D721Med (cell line): ENCODE measurements at regions not wholly inside any gene's neighbourhood (a gene's known extent, or its start where the extent isn't known, plus 50 kb on each side); places are given as distances from the start of the nearest gene placed in this dataset.

Experiments
- DNase-seq: peaks from one replicate; pipeline ENCODE4 v3.0.0; 2011; ENCODE audit warnings: low spot score; ENCODE audit not compliant: insufficient read length
- FAIRE-seq: peaks from 2 replicates; lab custom pipeline; 2011; peaks lifted over from hg19 to GRCh38; lab: Jason Lieb, UNC
- TF ChIP-seq, protein P1 (sequence below): IDR thresholded peaks from 2 replicates; pipeline ENCODE4 v1.5.1; 2012; ENCODE audit warnings: mild to moderate bottlenecking, control low read depth; ENCODE audit not compliant: insufficient read depth; ENCODE audit errors: missing control alignments

DNA sequence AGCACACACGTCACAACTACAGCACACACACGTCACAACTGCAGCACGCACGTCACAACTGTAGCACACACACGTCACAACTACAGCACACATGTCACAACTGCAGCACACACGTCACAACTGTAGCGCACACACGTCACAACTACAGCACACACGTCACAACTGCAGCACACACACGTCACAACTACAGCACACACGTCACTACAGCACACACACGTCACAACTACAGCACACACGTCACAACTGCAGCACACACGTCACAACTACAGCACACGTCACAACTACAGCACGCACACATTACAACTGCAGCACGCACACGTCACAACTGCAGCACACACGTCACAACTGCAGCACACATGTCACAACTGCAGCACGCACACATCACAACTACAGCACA lies 322.6 kb upstream of the AJAP1 start:
- FAIRE-seq = no peak
- TF ChIP-seq, protein P1, sequence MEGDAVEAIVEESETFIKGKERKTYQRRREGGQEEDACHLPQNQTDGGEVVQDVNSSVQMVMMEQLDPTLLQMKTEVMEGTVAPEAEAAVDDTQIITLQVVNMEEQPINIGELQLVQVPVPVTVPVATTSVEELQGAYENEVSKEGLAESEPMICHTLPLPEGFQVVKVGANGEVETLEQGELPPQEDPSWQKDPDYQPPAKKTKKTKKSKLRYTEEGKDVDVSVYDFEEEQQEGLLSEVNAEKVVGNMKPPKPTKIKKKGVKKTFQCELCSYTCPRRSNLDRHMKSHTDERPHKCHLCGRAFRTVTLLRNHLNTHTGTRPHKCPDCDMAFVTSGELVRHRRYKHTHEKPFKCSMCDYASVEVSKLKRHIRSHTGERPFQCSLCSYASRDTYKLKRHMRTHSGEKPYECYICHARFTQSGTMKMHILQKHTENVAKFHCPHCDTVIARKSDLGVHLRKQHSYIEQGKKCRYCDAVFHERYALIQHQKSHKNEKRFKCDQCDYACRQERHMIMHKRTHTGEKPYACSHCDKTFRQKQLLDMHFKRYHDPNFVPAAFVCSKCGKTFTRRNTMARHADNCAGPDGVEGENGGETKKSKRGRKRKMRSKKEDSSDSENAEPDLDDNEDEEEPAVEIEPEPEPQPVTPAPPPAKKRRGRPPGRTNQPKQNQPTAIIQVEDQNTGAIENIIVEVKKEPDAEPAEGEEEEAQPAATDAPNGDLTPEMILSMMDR = no peak
- DNase-seq = no peak

DNA sequence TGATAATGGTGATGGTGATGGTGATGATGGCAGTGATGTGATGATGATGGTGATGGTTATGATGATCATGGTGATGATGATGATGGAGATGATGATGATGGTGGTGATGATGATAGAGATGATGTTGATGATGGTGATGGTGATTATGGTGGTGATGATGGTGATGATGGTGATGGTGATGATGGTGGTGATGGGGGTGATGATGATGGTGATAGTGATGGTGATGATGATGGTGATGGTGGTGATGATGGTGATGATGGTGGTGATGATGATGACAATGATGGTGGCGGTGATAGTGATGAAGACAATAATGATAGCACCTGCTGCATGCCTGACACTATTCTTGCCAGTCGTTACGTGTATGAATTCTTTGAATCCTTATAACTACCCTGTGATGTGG lies 317.9 kb upstream of the AJAP1 start:
- TF ChIP-seq, protein P1 = no peak
- FAIRE-seq = no peak
- no peak for DNase-seq

DNA sequence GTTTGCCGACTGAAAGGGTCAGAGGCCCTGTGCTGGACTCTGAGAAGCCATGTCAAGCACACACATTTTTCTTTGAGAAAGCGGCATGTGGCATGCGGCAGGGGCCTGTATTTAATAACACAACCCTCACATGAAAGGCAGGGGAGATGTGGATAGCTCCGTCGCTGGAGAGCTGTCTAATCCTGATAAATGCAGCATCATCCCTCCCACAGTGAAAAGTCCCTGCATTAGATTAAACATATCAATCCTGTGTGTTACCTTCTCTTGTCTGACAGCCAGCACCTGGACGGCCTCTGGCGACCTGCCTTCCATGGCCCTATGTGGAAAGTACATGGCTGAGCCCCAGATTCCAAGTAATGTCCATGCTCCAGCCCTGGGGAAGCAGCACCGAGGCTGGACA lies 313.0 kb upstream of the AJAP1 start:
- DNase-seq = no peak
- no peak for FAIRE-seq
- TF ChIP-seq, protein P1 = no peak

DNA sequence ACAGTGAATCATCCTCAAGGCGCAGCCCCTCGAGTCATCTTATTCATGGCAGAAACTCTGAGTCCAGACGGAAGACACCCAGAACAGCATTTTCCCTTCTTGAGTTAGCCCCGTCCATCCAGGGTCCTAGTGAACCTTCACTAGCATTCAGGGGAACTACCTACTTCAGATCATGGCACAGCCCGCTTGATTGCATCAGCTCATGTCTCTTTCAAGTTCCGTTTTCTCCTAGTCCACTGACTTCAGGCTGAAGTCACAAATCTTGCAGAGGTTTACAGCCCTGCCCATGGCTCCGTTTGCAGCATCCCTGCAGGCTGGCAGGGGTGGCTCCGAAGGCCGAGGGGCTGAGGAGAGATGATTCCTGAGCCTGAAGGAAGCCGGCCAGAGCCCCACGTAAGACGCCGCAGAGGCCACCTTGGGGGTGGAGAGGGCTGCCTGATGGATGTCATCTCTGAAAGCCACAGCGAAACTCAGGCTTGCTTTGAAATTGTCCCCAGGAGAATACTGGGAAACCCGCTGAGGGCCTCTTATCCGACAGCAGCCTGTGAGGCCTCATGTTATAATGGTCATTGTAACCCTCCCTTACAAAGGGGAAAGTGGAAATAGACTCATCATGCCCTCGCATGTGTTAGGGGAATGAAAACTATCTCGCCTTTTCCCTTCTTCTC lies 310.2 kb upstream of the AJAP1 start:
- FAIRE-seq = no peak
- DNase-seq = no peak

DNA sequence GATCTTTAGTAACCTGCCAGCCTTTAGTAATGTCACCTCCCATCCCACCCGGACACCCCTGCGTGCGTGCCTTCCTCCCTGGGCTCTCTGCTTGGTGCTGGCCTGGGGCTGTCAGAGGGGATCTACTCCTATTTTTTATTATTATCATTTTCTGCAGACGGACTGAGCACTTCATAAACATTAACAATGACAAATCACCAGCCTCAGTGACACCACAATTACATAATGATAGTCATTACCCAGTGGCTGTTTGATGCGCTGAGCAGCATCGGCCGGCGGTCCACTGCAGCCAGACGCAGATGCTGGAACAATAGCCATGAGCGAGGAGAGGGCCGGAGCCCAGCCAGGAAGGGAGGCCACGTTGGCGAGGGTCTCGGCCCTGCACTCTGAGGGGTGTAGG lies 309.3 kb upstream of the AJAP1 start:
- DNase-seq = no peak
- no peak for FAIRE-seq
- TF ChIP-seq, protein P1 = no peak

More for the DNA sequence above, 310.2 kb upstream of the AJAP1 start:
- TF ChIP-seq, protein P1 = no peak

DNA sequence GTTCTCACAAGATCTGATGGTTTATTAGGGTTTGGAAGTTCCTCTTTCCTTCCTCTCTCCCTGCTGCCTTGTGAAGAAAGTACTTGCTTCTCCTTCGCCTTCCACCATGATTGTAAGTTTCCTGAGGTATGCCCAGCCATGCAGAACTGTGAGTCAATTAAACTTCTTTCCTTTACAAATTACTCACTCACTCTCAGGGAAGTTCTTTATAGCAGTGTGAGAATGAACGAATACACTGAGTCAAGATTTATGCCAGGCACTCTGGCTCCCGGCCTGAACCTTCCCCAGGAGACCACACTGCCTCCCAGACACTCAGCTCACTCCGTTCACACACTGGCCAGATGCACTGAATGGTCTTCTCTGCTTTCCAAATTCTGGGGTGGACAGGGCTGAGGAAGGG lies 308.3 kb upstream of the AJAP1 start:
- TF ChIP-seq, protein P1 = no peak
- FAIRE-seq = no peak

DNA sequence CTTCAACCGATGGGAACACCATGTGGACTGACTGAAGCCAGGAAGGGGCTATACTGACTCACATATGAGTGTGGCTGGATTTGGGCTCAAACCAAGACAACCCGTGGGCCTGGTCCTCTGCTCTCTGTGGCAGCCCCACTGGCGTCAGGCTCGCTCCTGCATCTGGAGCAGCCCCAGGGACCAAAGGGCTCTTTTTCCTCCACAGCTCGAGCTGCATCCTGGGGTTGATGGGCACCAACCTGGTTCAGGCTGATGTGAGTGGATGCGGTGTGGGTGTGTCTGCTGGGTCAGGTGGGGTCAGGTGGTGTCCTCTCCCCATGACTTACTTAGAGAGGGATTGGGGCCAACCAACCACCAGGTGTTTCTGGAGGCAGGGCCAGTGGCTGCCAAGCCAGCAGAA lies 303.0 kb upstream of the AJAP1 start:
- TF ChIP-seq, protein P1 = no peak
- FAIRE-seq = no peak
- DNase-seq = no peak

More for the DNA sequence above, 308.3 kb upstream of the AJAP1 start:
- DNase-seq = no peak
